H9 (cell line): ENCODE measurements at regions not wholly inside any gene's neighbourhood (a gene's known extent, or its start where the extent isn't known, plus 50 kb on each side); places are given as distances from the start of the nearest gene placed in this dataset.

Source experiments
- DNase-seq: peaks from one replicate; pipeline ENCODE4 v3.0.0-alpha.2; 2017
- H2AFZ ChIP-seq: one replicate; pipeline ENCODE4 v1.6.1; 2013; ENCODE audit warnings: mild to moderate bottlenecking, low read length, control low read depth, moderate library complexity
- H2AK5ac ChIP-seq: 2 replicates; pipeline ENCODE4 v1.6.1; 2013; ENCODE audit warnings: low read length, control low read depth, mixed read lengths; ENCODE audit not compliant: insufficient read length
- H2BK120ac ChIP-seq: one replicate; pipeline ENCODE4 v1.6.1; 2013; ENCODE audit warnings: low read depth, mild to moderate bottlenecking, low read length, control low read depth, inconsistent platforms; ENCODE audit not compliant: poor library complexity, severe bottlenecking
- H2BK12ac ChIP-seq: 2 replicates; pipeline ENCODE4 v1.6.1; 2013; ENCODE audit warnings: low read length, control low read depth, mixed read lengths, low read depth; ENCODE audit not compliant: insufficient read length
- H2BK15ac ChIP-seq: 2 replicates; pipeline ENCODE4 v1.6.1; 2013; ENCODE audit warnings: low read depth, low read length, control low read depth
- H2BK20ac ChIP-seq: one replicate; pipeline ENCODE4 v1.6.1; 2013; ENCODE audit warnings: low read depth, mild to moderate bottlenecking, low read length, control low read depth, inconsistent platforms; ENCODE audit not compliant: poor library complexity, severe bottlenecking
- H2BK5ac ChIP-seq: 2 replicates; pipeline ENCODE4 v1.6.1; 2013; ENCODE audit warnings: low read length, control low read depth, mixed read lengths; ENCODE audit not compliant: insufficient read length
- H3K14ac ChIP-seq: 2 replicates; pipeline ENCODE4 v1.6.1; 2013; ENCODE audit warnings: low read length, control low read depth; ENCODE audit not compliant: insufficient read depth
- H3K18ac ChIP-seq: 2 replicates; pipeline ENCODE4 v1.6.1; 2013; ENCODE audit warnings: low read depth, mild to moderate bottlenecking, mixed read lengths, low read length, control low read depth; ENCODE audit not compliant: insufficient read length
- H3K23ac ChIP-seq: 2 replicates; pipeline ENCODE4 v1.6.1; 2013; ENCODE audit warnings: low read length, control low read depth, mixed read lengths, low read depth; ENCODE audit not compliant: insufficient read length
- H3K23me2 ChIP-seq: 2 replicates; pipeline ENCODE4 v1.6.1; 2013; ENCODE audit warnings: low read depth, mild to moderate bottlenecking, mixed read lengths, low read length, control low read depth; ENCODE audit not compliant: insufficient read length, poor library complexity, severe bottlenecking
- H3K27ac ChIP-seq: 2 replicates; pipeline ENCODE4 v1.5.1; 2013; ENCODE audit warnings: low read length, control low read depth, mixed read lengths, low read depth; ENCODE audit not compliant: insufficient read length
- H3K27me3 ChIP-seq: 2 replicates; pipeline ENCODE4 v1.6.1; 2013; ENCODE audit warnings: low read length, control low read depth, inconsistent platforms; ENCODE audit not compliant: insufficient read depth
- H3K4ac ChIP-seq: 2 replicates; pipeline ENCODE4 v1.6.1; 2013; ENCODE audit warnings: low read depth, mild to moderate bottlenecking, control low read depth, inconsistent platforms, low read length, moderate library complexity
- H3K4me1 ChIP-seq: 2 replicates; pipeline ENCODE4 v1.6.1; 2013; ENCODE audit warnings: low read length, control low read depth, inconsistent platforms; ENCODE audit not compliant: insufficient read depth
- H3K4me2 ChIP-seq: 2 replicates; pipeline ENCODE4 v1.6.1; 2013; ENCODE audit warnings: low read length, control low read depth, mixed read lengths; ENCODE audit not compliant: insufficient read length, insufficient read depth
- H3K56ac ChIP-seq: 2 replicates; pipeline ENCODE4 v1.6.1; 2013; ENCODE audit warnings: low read depth, mild to moderate bottlenecking, mixed read lengths, low read length, control low read depth; ENCODE audit not compliant: insufficient read length
- H3K79me1 ChIP-seq: 2 replicates; pipeline ENCODE4 v1.6.1; 2013; ENCODE audit warnings: low read depth, mild to moderate bottlenecking, moderate library complexity, low read length, control low read depth, inconsistent platforms; ENCODE audit not compliant: insufficient read depth, poor library complexity, severe bottlenecking
- H3K79me2 ChIP-seq: 2 replicates; pipeline ENCODE4 v1.6.1; 2013; ENCODE audit warnings: low read length, control low read depth, inconsistent platforms; ENCODE audit not compliant: insufficient read depth
- H3K9ac ChIP-seq: 2 replicates; pipeline ENCODE4 v1.6.1; 2013; ENCODE audit warnings: low read length, control low read depth, mixed read lengths; ENCODE audit not compliant: insufficient read length; ENCODE audit errors: extremely low read depth
- H3K9me3 ChIP-seq: one replicate; pipeline ENCODE4 v1.6.1; 2013; ENCODE audit warnings: low read depth, low read length, inconsistent platforms; ENCODE audit not compliant: control insufficient read depth
- H3T11ph ChIP-seq: one replicate; pipeline ENCODE4 v1.6.1; 2013; ENCODE audit warnings: mild to moderate bottlenecking, low read length, control low read depth, inconsistent platforms
- H4K20me1 ChIP-seq: one replicate; pipeline ENCODE4 v1.6.1; 2013; ENCODE audit not compliant: control insufficient read depth, insufficient read length, insufficient read depth
- H4K5ac ChIP-seq: 2 replicates; pipeline ENCODE4 v1.6.1; 2013; ENCODE audit warnings: low read depth, mild to moderate bottlenecking, mixed read lengths, low read length, control low read depth; ENCODE audit not compliant: insufficient read length
- H4K8ac ChIP-seq: replicated peaks from 2 replicates; pipeline ENCODE4 v1.6.1; 2013; ENCODE audit warnings: low read length, control low read depth, mixed read lengths, low read depth; ENCODE audit not compliant: insufficient read length
- H4K91ac ChIP-seq: 2 replicates; pipeline ENCODE4 v1.6.1; 2013; ENCODE audit warnings: low read depth, mild to moderate bottlenecking, moderate library complexity, mixed read lengths, low read length, control low read depth; ENCODE audit not compliant: insufficient read length
- H3K27ac Mint-ChIP-seq, 3 experiments: 2 replicates in 2 of 3; 3 replicates in 1 of 3; pipeline ENCODE4 v1.8.0; 2020 to 2021; ENCODE audit warnings: mixed read lengths in 3 of 3, mild to moderate bottlenecking in 1 of 3, moderate library complexity in 1 of 3
- H3K27me3 Mint-ChIP-seq: 2 replicates; pipeline ENCODE4 v1.8.0; 2021; ENCODE audit warnings: low read depth, mild to moderate bottlenecking, moderate library complexity, mixed read lengths
- H3K36me3 Mint-ChIP-seq, 3 experiments: 2 replicates in 2 of 3; 3 replicates in 1 of 3; pipeline ENCODE4 v1.8.0; 2020 to 2021; ENCODE audit warnings: low read depth in 3 of 3, mixed read lengths in 3 of 3; ENCODE audit not compliant: insufficient read depth in 1 of 3
- H3K4me1 Mint-ChIP-seq, 2 experiments: 2 replicates each; pipeline ENCODE4 v1.8.0; 2020; ENCODE audit warnings: mixed read lengths in 2 of 2
- H3K4me3 Mint-ChIP-seq, 2 experiments: 2 replicates in 1 of 2; 3 replicates in 1 of 2; pipeline ENCODE4 v1.8.0; 2020 to 2021; ENCODE audit warnings: mild to moderate bottlenecking in 2 of 2, mixed read lengths in 2 of 2, moderate library complexity in 1 of 2
- H3K9me3 Mint-ChIP-seq, 2 experiments: 2 replicates in 1 of 2; 3 replicates in 1 of 2; pipeline ENCODE4 v1.8.0; 2020; ENCODE audit warnings: mild to moderate bottlenecking in 2 of 2, mixed read lengths in 2 of 2, moderate library complexity in 1 of 2
- WGBS: extraction: QIAGEN DNeasy Blood & Tissue Kit; methylation state at CpG from one replicate; pipeline ENCODE4 v1.1.7; 2013; ENCODE audit warnings: missing lambda C conversion rate, low lambda C conversion rate, mixed read lengths; ENCODE audit not compliant: insufficient read length; ENCODE audit errors: extremely low coverage; 5-methylcytosine and 5-hydroxymethylcytosine counted together
- TF ChIP-seq, protein P1 (sequence below): fragments of 200-600 bp; sonication (generic); conservative IDR thresholded peaks from 3 replicates; pipeline ENCODE4 v1.8.0; 2021; ENCODE audit warnings: antibody characterized with exemption, mild to moderate bottlenecking

DNA sequence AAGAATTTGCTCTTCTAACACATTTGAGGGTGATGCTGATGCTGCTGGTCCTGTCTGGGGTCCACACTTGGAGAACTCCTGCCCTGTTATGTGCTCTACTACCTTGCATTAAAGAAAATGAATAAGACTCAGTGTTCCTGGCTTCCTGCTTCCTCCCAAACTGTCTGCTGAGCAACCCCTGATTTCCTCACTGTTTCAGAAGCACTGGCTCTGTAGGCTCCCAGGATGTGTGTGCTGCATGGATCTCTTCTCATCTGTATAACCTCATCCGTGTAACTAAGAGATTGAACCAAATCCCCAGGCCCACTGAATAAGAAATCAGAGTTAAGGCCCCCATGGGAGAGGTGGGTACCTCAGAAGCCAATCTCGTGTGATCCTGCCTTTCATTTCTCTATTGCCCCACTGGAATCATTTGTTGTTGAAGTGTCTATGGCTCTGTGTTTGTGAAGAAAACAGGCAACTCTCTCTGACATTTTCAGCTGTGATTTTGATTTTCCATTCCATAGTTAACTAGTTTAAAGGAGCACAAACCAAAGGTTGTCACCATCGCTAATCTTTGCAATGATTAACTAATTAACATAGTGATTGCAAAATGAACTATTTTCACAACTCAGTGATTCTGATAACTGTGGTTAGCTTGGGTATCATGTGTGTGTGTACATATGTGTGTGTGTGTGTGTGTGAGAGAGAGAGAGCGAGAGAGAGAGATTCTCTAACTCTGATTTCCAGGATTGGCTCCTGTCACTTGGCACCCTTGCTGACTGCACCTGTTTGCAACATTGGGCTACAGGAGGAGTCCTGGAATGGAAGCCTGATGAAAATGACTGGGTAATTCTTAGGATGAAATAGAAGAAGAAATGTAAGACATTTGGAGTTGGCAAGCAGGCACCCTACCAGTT lies 196.2 kb downstream of the SLC38A4 start:
- Histone ChIP-seq H3K23ac (no peak overlapping the region), H3K14ac (no peak overlapping the region), H3K79me2 (no peaks in the 10 kb centered on the region), H3K56ac (no peak overlapping the region), H3K18ac (no peak overlapping the region), H4K91ac (no peak overlapping the region), H3K9me3 (no peaks in the 10 kb centered on the region), H3K27ac (no peak overlapping the region), H3K4ac (no peak overlapping the region), H3K4me2 (no peak overlapping the region), H2AFZ (no peak overlapping the region), H3K27me3 (no peaks in the 10 kb centered on the region), H2BK120ac (no peak overlapping the region), H3K79me1 (no peaks in the 10 kb centered on the region), H3K23me2 (no peaks in the 10 kb centered on the region), H4K20me1 (no peaks in the 10 kb centered on the region), H2BK12ac (no peak overlapping the region), H2BK5ac (no peak overlapping the region), H2BK20ac (no peak overlapping the region), H4K8ac (no peak overlapping the region), H3K9ac (no peak overlapping the region), H2BK15ac (no peak overlapping the region), H3K4me1 (peaks cover 4% of the 10 kb centered on the region; the same call in 1 of the 2 replicates), H2AK5ac (no peak overlapping the region), H4K5ac (no peak overlapping the region), H3T11ph (no peak overlapping the region)
- TF ChIP-seq, protein P1, sequence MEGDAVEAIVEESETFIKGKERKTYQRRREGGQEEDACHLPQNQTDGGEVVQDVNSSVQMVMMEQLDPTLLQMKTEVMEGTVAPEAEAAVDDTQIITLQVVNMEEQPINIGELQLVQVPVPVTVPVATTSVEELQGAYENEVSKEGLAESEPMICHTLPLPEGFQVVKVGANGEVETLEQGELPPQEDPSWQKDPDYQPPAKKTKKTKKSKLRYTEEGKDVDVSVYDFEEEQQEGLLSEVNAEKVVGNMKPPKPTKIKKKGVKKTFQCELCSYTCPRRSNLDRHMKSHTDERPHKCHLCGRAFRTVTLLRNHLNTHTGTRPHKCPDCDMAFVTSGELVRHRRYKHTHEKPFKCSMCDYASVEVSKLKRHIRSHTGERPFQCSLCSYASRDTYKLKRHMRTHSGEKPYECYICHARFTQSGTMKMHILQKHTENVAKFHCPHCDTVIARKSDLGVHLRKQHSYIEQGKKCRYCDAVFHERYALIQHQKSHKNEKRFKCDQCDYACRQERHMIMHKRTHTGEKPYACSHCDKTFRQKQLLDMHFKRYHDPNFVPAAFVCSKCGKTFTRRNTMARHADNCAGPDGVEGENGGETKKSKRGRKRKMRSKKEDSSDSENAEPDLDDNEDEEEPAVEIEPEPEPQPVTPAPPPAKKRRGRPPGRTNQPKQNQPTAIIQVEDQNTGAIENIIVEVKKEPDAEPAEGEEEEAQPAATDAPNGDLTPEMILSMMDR: no peak
- peaks cover 0 to 8% of the 10 kb centered on the region in 2 experiments; a peak in 2 of 5 replicates for H3K9me3 Mint-ChIP-seq
- H3K4me3 Mint-ChIP-seq: no peak overlapping the region
- no CpG with 5 or more reads among the region's 4 CpGs for WGBS
- H3K27ac Mint-ChIP-seq: no peak overlapping the region; a peak in 1 of 7 replicates
- no peaks in the 10 kb centered on the region for H3K27me3 Mint-ChIP-seq
- H3K4me1 Mint-ChIP-seq: peaks cover 4% of the 10 kb centered on the region in 2 experiments; a peak in 3 of 4 replicates
- peaks cover 0 to 2% (median 0%) of the 10 kb centered on the region in 3 experiments; a peak in 1 of 7 replicates for H3K36me3 Mint-ChIP-seq
- DNase-seq: no peak
